Endothelial cell (in vitro differentiated cells): ENCODE measurements at regions not wholly inside any gene's neighbourhood (a gene's known extent, or its start where the extent isn't known, plus 50 kb on each side); places are given as distances from the start of the nearest gene placed in this dataset.

Experiments
- DNase-seq: peaks from one replicate; pipeline ENCODE4 v3.0.0; 2021; ENCODE audit warnings: low spot score
- H3K27ac Mint-ChIP-seq: one replicate; pipeline ENCODE4 v1.8.0; 2021; ENCODE audit warnings: mixed read lengths, inconsistent platforms; ENCODE audit not compliant: unreplicated experiment
- H3K27me3 Mint-ChIP-seq: one replicate; pipeline ENCODE4 v1.8.0; 2021; ENCODE audit warnings: mild to moderate bottlenecking, moderate library complexity, mixed read lengths, inconsistent platforms; ENCODE audit not compliant: unreplicated experiment
- H3K36me3 Mint-ChIP-seq: one replicate; pipeline ENCODE4 v1.8.0; 2021; ENCODE audit warnings: mild to moderate bottlenecking, low read depth, mixed read lengths, inconsistent platforms; ENCODE audit not compliant: unreplicated experiment
- H3K4me1 Mint-ChIP-seq: one replicate; pipeline ENCODE4 v1.8.0; 2021; ENCODE audit warnings: mild to moderate bottlenecking, mixed read lengths, inconsistent platforms; ENCODE audit not compliant: unreplicated experiment
- H3K4me3 Mint-ChIP-seq: one replicate; pipeline ENCODE4 v1.8.0; 2021; ENCODE audit warnings: mild to moderate bottlenecking, mixed read lengths, inconsistent platforms; ENCODE audit not compliant: unreplicated experiment
- H3K9me3 Mint-ChIP-seq: one replicate; pipeline ENCODE4 v1.8.0; 2021; ENCODE audit warnings: mixed read lengths, inconsistent platforms; ENCODE audit not compliant: unreplicated experiment
- TF ChIP-seq, protein P1 (sequence below): fragments of 200-600 bp; sonication (generic); IDR thresholded peaks from one replicate; pipeline ENCODE4 v1.5.0; 2021; ENCODE audit warnings: antibody characterized with exemption; ENCODE audit not compliant: unreplicated experiment

DNA sequence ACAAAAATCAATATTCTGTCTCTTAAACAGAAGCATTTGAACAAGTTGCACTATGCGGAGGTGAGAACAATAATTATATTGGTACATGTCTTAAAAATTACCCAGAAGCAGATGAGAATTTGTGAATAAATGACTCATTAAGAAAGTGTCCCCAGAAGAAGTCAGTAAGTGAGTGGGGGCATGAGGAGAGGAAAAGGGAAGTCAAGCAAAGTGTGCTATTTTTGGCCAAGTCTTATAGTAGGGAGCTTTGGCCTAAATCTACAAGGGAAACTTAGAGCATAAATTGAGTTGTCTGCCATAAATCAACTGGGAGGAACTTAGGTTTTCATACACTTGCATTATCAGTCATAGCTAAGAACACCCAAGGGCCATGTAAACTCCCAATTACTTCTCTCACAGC lies 86.9 kb upstream of the SATB1 start:
- no peaks in the 10 kb centered on the region for H3K36me3 Mint-ChIP-seq
- H3K4me3 Mint-ChIP-seq = no peak overlapping the region
- peaks cover 6% of the 10 kb centered on the region for H3K27me3 Mint-ChIP-seq
- DNase-seq = no peak
- TF ChIP-seq, protein P1, sequence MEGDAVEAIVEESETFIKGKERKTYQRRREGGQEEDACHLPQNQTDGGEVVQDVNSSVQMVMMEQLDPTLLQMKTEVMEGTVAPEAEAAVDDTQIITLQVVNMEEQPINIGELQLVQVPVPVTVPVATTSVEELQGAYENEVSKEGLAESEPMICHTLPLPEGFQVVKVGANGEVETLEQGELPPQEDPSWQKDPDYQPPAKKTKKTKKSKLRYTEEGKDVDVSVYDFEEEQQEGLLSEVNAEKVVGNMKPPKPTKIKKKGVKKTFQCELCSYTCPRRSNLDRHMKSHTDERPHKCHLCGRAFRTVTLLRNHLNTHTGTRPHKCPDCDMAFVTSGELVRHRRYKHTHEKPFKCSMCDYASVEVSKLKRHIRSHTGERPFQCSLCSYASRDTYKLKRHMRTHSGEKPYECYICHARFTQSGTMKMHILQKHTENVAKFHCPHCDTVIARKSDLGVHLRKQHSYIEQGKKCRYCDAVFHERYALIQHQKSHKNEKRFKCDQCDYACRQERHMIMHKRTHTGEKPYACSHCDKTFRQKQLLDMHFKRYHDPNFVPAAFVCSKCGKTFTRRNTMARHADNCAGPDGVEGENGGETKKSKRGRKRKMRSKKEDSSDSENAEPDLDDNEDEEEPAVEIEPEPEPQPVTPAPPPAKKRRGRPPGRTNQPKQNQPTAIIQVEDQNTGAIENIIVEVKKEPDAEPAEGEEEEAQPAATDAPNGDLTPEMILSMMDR = no peak
- no peaks in the 10 kb centered on the region for H3K9me3 Mint-ChIP-seq
- H3K27ac Mint-ChIP-seq = no peak overlapping the region
- no peaks in the 10 kb centered on the region for H3K4me1 Mint-ChIP-seq

DNA sequence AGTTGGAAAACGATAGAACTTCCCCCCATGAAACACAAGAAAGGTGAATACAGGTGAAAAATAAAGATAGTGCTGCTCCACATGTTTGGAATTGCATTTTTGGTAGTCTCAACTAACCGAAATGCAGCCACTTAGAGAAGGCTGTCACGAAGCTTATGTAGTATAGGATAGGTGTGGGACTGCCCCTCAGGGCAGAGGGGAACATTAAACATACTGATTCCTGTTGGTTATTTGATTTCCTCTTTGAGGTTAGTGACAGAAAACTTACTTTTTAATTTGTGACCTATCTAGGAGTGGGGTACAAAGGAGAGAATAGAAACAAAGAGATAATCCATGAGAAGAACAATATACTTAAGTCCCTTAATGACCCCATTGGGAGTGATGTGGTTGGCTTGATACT lies 85.8 kb upstream of the SATB1 start:
- Mint-ChIP-seq H3K4me3 (no peak overlapping the region), H3K4me1 (no peaks in the 10 kb centered on the region), H3K36me3 (no peaks in the 10 kb centered on the region), H3K9me3 (no peaks in the 10 kb centered on the region), H3K27ac (no peak overlapping the region), H3K27me3 (peaks cover 6% of the 10 kb centered on the region)
- TF ChIP-seq, protein P1 = no peak
- DNase-seq = no peak

DNA sequence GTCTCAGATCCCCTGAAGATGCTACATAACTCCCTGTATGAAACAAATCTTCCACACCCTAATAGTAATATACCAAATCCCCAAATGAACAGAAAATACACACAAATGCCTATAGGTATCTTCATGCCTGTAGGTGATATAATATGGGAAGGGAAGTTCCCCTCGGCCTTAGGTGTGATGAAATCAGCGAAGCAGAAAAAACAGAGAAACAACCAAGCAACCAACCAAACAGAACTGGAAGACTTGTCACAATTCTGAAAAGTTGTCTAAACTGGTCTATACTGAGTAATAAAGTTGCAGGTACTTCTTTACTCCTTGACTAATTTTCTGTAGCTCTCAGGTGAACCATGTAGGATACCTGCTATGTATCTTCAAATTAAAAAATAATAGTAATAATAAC lies 82.2 kb upstream of the SATB1 start:
- TF ChIP-seq, protein P1 = no peak
- H3K4me1 Mint-ChIP-seq = no peaks in the 10 kb centered on the region
- no peak overlapping the region for H3K4me3 Mint-ChIP-seq
- H3K9me3 Mint-ChIP-seq = no peaks in the 10 kb centered on the region
- H3K27ac Mint-ChIP-seq = no peak overlapping the region
- DNase-seq = no peak
- peaks cover 6% of the 10 kb centered on the region for H3K27me3 Mint-ChIP-seq
- no peaks in the 10 kb centered on the region for H3K36me3 Mint-ChIP-seq

DNA sequence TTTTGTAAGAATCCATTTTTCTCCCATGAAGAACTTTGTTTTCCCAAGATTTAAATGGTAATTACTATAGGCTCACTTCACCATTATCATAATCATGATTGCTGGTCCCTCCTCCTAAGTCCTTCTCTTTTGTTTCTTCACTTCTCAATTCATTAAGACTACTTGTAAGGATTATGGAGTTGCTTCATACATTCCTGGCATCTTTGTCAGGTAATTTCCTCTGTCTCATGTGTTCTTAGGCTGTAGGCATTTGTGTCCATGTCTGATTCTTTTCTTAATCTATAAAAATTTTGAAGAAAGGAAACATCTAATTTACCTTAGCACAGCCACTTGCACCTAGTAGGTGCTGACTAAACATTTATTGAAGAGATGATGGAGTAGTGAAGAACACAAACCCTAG lies 79.9 kb upstream of the SATB1 start:
- Mint-ChIP-seq H3K9me3 (no peaks in the 10 kb centered on the region), H3K27ac (no peak overlapping the region), H3K4me1 (no peaks in the 10 kb centered on the region), H3K36me3 (no peaks in the 10 kb centered on the region), H3K27me3 (peaks cover 6% of the 10 kb centered on the region), H3K4me3 (no peak overlapping the region)
- DNase-seq = no peak
- TF ChIP-seq, protein P1 = no peak

DNA sequence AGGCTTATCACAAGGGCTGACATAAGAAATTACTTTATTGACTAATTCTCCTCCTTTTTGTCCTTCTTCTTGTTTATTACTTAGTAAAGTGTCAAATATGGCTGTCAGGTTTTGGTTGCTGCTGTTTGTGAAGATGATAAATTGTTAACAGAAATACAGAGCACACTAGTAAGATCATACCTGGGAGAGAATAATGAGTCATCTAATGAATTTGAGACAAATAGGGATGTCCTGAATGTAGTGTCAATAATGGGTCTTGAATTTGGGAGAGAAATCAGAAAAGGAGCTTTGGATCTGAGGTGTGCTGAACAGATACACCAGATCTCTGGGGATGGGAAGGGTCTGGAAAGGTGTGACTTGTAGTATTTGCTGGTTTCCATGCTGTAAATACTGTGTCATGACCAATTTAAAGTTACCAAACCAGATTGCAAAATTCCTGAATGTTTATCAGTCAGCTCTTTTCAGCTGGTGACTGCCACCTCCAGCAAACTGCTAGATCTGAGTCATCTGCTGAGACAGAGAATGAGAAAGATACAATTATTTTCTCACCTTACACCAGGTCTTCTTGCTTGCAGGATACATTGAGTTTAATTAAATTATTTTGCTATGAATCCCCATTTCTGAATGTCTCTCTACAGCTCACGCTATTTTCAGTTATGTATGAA lies 76.7 kb upstream of the SATB1 start:
- Mint-ChIP-seq H3K27ac (no peak overlapping the region), H3K4me3 (no peak overlapping the region), H3K4me1 (peaks cover 6% of the 10 kb centered on the region), H3K36me3 (no peaks in the 10 kb centered on the region), H3K27me3 (no peaks in the 10 kb centered on the region), H3K9me3 (no peaks in the 10 kb centered on the region)
- TF ChIP-seq, protein P1 = no peak
- no peak for DNase-seq
